GM12873 (cell line): ENCODE measurements at regions not wholly inside any gene's neighbourhood (a gene's known extent, or its start where the extent isn't known, plus 50 kb on each side); places are given as distances from the start of the nearest gene placed in this dataset.

Source experiments
- CTCF ChIP-seq: IDR thresholded peaks from 2 replicates; pipeline ENCODE4 v1.5.1; 2012; ENCODE audit warnings: low read depth, mild to moderate bottlenecking, moderate library complexity, low read length, control low read depth; ENCODE audit not compliant: insufficient read depth; ENCODE audit errors: missing control alignments

DNA sequence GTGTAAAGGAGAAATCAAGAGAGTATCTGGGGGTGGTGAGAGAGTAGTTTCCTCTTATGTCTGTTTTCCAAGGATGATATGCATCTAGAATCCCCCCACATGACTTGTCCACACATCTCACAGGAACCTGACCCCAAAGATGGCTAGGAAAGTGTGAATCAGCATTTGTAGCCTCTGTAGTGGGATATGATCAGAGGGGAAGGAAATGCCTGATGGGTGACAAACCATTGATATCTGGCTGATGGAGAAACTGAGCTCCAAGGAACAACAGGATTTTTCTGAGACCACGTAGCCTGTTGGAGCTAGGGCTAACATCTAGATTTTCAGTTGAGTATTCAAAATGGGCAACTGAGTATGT lies 369.4 kb downstream of the DDX10 start:
- TF ChIP-seq CTCF = no peak

DNA sequence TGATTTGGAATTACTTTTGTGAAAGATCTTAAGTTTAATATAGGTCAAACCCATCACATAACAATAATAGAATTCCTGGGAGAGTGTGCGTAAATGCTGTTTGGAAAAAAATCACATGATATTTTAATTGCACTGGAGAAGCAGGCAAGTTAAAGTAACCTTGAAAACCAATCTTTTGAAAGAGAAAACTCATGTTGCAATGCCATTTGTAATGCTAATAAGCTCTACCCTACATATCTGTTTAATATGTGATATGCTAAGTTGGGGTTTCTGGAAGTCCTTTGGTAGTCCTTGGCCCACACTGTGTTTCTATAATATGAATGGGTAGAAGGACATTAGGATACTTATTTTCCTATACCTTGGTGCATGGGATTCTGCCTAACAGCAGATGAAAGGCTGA lies 370.4 kb downstream of the DDX10 start:
- TF ChIP-seq CTCF = no peak

DNA sequence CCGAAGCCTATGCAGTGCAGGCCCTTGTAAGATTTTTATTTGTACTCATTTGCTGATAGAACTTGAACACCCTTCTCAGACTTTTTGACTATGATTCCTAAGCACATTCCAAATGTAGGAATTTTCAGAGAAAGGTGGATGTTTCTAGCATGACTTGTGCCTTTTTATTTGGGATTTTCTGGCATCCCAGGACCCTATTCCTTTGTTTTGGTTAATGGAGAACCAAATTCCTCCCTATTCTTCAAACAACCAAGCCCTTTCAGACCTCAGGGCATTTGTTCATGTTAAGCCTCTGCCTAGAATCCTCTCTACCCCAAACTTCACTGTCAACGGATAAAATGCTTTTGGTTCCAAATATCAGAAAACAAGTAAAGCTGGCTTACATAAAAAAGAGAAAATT lies 371.1 kb downstream of the DDX10 start:
- TF ChIP-seq CTCF = no peak

- no peak for TF ChIP-seq CTCF
These were observed 373.2 kb downstream of the DDX10 start for GRCh38 chr11:109037856-109038780.

GRCh38 chr11:109039611-109040010 lies 374.7 kb downstream of the DDX10 start:
- no peak for TF ChIP-seq CTCF

GRCh38 chr11:109040303-109040702 lies 375.4 kb downstream of the DDX10 start:
- TF ChIP-seq CTCF = peak; percentile 31

DNA sequence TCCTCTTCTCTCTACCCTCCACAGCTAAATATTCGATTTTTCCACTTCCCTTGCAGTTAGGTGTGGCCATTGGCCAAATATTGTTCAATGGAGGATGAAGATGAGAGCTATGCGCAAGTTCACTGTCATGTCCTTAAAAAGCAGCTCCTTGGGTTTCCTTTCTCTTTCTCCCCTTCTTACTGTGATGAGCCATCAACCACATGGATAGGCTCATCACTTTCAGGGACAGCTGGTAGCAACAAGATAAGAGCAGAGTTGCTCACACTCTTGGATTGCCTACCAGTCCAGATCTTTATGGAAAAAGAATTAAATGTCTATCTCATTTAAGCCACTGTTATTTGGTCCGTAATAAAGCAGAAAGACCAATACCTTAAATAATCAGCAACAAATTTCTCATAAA lies 377.0 kb downstream of the DDX10 start:
- no peak for TF ChIP-seq CTCF
